ENCODE measurements at regions not wholly inside any gene's neighbourhood (a gene's known extent, or its start where the extent isn't known, plus 50 kb on each side); places are given as distances from the start of the nearest gene placed in this dataset.

- no peaks in the 10 kb centered on the region for H3K27me3 ChIP-seq (ENCODE audit: insufficient read depth, low read length)
- H3K4me3 ChIP-seq (replicated peaks in 1 of 2; ENCODE audit: low read depth in 1 of 2, low read length in 2 of 2) = no peak overlapping the region
- ChIA-PET RAD21 (ENCODE audit: low non-redundant PET in 1 of 2, low total read pairs in 2 of 2, uncharacterized antibody in 2 of 2, unreplicated experiment in 2 of 2) (no interaction called here), CTCF (no interaction called here), POLR2A (no interaction called here)
- no peak overlapping the region for H3K27ac ChIP-seq (ENCODE audit: low read depth, low read length)
- H2AFZ ChIP-seq (ENCODE audit: low read depth, low read length, poor library complexity, severe bottlenecking) = no peak overlapping the region
- no peaks in the 10 kb centered on the region for H3K36me3 ChIP-seq (ENCODE audit: control insufficient read depth in 1 of 2, insufficient read depth in 2 of 2, low read length in 2 of 2)
- H3K4me1 ChIP-seq (ENCODE audit: control insufficient read depth in 1 of 2, insufficient read depth in 2 of 2, low read length in 2 of 2) = no peaks in the 10 kb centered on the region
- ATAC-seq (no peak), DNase-seq (ENCODE audit: low read depth, low spot score) (no peak)
- no peaks in the 10 kb centered on the region for H4K20me1 ChIP-seq (ENCODE audit: insufficient read depth)
- TF ChIP-seq RAD21 (IDR thresholded peaks at IDR 0.05; ENCODE audit: low read depth) = no peak
- TF ChIP-seq POLR2A (IDR thresholded peaks at IDR 0.05; ENCODE audit: borderline replicate concordance, extremely low read depth, insufficient read depth, insufficient read length) = no peak
- TF ChIP-seq YY1 (IDR thresholded peaks at IDR 0.05; ENCODE audit: extremely low read depth, insufficient replicate concordance, low read depth, low read length) = no peak
- TF ChIP-seq EZH2 (IDR thresholded peaks at IDR 0.05) = no peak
- TF ChIP-seq JUND (IDR thresholded peaks at IDR 0.05) = no peak
- TF ChIP-seq ZFX (IDR thresholded peaks at IDR 0.05) = no peak
- no peak for TF ChIP-seq SRF (IDR thresholded peaks at IDR 0.05; ENCODE audit: low read depth)
- TF ChIP-seq EGR1 (IDR thresholded peaks at IDR 0.05; ENCODE audit: low read depth) = no peak
- TF ChIP-seq CTCF (IDR thresholded peaks at IDR 0.05 in 2 of 3, conservative IDR thresholded peaks at IDR 0.05 in 1 of 3; ENCODE audit: borderline replicate concordance in 1 of 3, insufficient read depth in 1 of 3, low read depth in 2 of 3, low read length in 2 of 3) = no peak
- TF ChIP-seq POLR2AphosphoS5 (IDR thresholded peaks at IDR 0.05; ENCODE audit: low read depth, low read length) = no peak
- no peak for TF ChIP-seq FOSL1 (IDR thresholded peaks at IDR 0.05; ENCODE audit: low read depth)
- TF ChIP-seq SIN3A (IDR thresholded peaks at IDR 0.05; ENCODE audit: low read depth) = no peak
- no peak for TF ChIP-seq ELF1 (IDR thresholded peaks at IDR 0.05; ENCODE audit: borderline replicate concordance, low read depth)
- TF ChIP-seq ZBTB33 (IDR thresholded peaks at IDR 0.05; ENCODE audit: extremely low read depth, insufficient replicate concordance, low read length) = no peak
- TF ChIP-seq EZH2phosphoT487 (IDR thresholded peaks at IDR 0.05; ENCODE audit: borderline replicate concordance) = no peak
- no peak overlapping the region for H3K4me2 ChIP-seq (ENCODE audit: low read length)
- H3K9ac ChIP-seq (ENCODE audit: low read length) = no peak overlapping the region
- BruUV-seq (replicated peaks) = no TSS peak
- H3K9me2 ChIP-seq (ENCODE audit: insufficient read depth) = no peaks in the 10 kb centered on the region
- intact Hi-C loops (cut with micrococcal nuclease) = no loop called here
- H3K79me2 ChIP-seq (ENCODE audit: insufficient read depth, low read length) = no peaks in the 10 kb centered on the region
- H3K9me3 ChIP-seq (ENCODE audit: control insufficient read depth in 1 of 2, insufficient read depth in 1 of 2, low read depth in 1 of 2, low read length in 2 of 2) = peaks cover 0 to 11% of the 10 kb centered on the region in 2 experiments; a peak in 2 of 4 replicates
Observed at GRCh38 chr13:18943273-18943672, 238.4 kb downstream of the TUBA3C start.

Data from HCT116 (cell line).